ENCODE measurements at regions not wholly inside any gene's neighbourhood (a gene's known extent, or its start where the extent isn't known, plus 50 kb on each side); places are given as distances from the start of the nearest gene placed in this dataset.

DNA sequence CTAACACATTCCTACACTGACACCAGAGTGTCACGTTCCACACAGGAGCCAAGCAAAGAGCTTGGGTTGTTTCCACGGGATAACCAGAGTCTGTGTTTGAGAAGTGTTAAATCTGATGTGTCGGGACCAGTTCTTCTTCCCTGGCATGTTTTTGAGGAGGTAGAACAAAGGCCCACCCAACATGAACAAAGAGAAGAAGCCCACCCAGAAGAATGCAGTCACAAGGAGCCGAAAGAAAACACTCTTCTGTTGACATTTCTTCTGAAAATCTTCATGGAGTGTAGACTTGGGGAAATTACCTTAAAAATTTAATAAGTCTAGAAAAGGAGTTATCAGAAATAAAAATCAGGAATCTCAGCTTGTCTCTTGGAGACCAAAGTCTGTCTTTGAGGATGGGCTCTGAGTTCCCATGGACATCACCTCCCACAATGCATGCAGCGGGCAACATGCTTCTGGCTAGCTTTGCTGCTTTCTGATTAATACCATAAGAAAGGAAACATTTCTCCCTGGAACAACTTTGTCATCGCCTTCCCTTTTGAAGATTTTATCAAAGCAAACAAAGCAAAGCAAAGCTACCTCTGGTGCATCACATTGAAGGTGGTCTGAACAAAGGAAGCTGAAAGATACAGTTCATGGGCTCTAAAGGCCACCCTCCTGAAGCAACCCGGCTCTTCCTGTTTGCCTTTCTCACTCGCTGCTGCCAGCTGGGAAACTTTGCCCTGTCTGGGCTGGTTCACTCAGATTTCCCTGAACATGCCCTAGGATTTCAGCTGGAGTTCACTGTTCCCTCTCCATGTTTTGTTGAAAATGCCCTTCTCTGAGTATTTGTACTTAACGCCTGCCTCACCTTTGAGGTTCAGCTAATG lies 448.1 kb downstream of the KIF16B start:
- DNase-seq (ENCODE audit: low spot score, unreplicated experiment): no peak

DNA sequence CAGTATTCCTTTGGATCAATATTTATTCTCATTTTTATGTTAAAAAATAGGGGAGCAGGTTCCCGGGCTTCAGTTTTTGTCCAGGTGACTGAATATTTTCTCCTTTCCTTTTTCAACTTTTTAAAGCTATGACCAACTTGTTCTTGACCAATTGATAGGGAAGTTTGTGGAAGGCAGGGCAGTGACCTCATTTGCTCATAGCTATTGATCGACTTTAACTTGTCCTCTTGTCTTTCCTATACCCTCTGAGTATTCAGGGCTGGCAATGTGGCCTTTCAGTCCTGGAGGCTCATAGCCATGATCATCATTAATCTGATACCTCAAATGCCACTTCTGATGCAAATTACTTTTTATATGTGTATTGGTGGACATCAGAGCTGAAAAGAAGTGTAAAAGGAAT lies 448.8 kb downstream of the KIF16B start:
- no peak for DNase-seq (ENCODE audit: low spot score, unreplicated experiment)
- Mint-ChIP-seq H3K9me3 (ENCODE audit: low read depth) (peaks cover 3% of the 10 kb centered on the region), H3K36me3 (ENCODE audit: insufficient read depth) (no peaks in the 10 kb centered on the region), H3K4me1 (ENCODE audit: low read depth) (peaks cover 5% of the 10 kb centered on the region), H3K4me3 (ENCODE audit: low read depth) (no peak overlapping the region), H3K27me3 (peaks cover 4% of the 10 kb centered on the region), H3K27ac (no peak overlapping the region)
- TF ChIP-seq, protein P1, sequence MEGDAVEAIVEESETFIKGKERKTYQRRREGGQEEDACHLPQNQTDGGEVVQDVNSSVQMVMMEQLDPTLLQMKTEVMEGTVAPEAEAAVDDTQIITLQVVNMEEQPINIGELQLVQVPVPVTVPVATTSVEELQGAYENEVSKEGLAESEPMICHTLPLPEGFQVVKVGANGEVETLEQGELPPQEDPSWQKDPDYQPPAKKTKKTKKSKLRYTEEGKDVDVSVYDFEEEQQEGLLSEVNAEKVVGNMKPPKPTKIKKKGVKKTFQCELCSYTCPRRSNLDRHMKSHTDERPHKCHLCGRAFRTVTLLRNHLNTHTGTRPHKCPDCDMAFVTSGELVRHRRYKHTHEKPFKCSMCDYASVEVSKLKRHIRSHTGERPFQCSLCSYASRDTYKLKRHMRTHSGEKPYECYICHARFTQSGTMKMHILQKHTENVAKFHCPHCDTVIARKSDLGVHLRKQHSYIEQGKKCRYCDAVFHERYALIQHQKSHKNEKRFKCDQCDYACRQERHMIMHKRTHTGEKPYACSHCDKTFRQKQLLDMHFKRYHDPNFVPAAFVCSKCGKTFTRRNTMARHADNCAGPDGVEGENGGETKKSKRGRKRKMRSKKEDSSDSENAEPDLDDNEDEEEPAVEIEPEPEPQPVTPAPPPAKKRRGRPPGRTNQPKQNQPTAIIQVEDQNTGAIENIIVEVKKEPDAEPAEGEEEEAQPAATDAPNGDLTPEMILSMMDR (IDR thresholded peaks at IDR 0.05; ENCODE audit: unreplicated experiment): no peak

More for the DNA sequence above, 448.1 kb downstream of the KIF16B start:
- H3K27me3 Mint-ChIP-seq: peaks cover 4% of the 10 kb centered on the region
- H3K36me3 Mint-ChIP-seq (ENCODE audit: insufficient read depth): no peaks in the 10 kb centered on the region
- no peak overlapping the region for H3K4me3 Mint-ChIP-seq (ENCODE audit: low read depth)
- H3K9me3 Mint-ChIP-seq (ENCODE audit: low read depth): peaks cover 3% of the 10 kb centered on the region
- no peak overlapping the region for H3K27ac Mint-ChIP-seq
- TF ChIP-seq, protein P1 (IDR thresholded peaks at IDR 0.05; ENCODE audit: unreplicated experiment): no peak
- peaks cover 8% of the 10 kb centered on the region for H3K4me1 Mint-ChIP-seq (ENCODE audit: low read depth)

DNA sequence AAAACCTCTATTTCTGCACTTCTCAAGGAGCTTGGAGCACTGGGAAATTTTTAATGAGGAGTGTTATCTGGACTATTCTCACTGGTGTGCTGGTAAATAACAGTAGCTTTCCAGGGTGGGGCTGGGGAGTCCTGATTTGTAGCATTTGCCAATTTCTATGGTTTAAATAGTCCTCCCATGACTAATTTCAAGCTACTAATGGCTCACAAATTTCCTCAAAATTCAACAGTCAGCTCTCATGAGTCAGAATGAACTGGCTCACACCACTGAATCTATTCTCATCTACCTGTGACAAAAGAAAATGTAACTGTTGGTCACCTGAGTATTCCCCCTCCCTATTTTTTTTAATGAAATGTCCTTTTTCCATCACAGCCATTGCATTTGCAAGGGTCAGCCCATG lies 449.6 kb downstream of the KIF16B start:
- no peak for DNase-seq (ENCODE audit: low spot score, unreplicated experiment)
- no peaks in the 10 kb centered on the region for H3K36me3 Mint-ChIP-seq (ENCODE audit: insufficient read depth)
- peaks cover 4% of the 10 kb centered on the region for H3K27me3 Mint-ChIP-seq
- H3K4me3 Mint-ChIP-seq (ENCODE audit: low read depth): no peak overlapping the region
- peaks cover 1% of the 10 kb centered on the region for H3K9me3 Mint-ChIP-seq (ENCODE audit: low read depth)
- TF ChIP-seq, protein P1 (IDR thresholded peaks at IDR 0.05; ENCODE audit: unreplicated experiment): no peak
- peaks cover 5% of the 10 kb centered on the region for H3K4me1 Mint-ChIP-seq (ENCODE audit: low read depth)
- H3K27ac Mint-ChIP-seq: no peak overlapping the region

DNA sequence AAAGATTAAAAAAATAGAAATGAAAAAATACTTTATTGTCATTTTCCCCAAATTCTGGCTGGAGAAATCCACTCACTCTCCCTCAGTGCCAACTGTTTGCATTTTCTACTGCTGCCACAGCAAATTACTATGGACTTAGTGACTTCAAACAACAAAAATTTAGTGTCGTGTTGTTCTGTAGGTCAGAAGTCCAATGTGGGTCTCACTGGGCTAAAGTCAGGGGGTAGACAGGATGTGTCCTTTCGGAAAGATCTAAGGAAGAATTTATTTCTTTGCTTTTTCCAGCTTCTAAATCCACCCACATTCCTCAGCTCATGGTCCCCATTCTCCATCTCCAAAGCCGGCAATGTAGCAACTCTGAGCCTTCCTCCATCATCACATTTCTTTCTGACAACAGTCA lies 453.3 kb downstream of the KIF16B start:
- no peak overlapping the region for H3K4me3 Mint-ChIP-seq (ENCODE audit: low read depth)
- H3K27ac Mint-ChIP-seq: no peak overlapping the region
- no peaks in the 10 kb centered on the region for H3K4me1 Mint-ChIP-seq (ENCODE audit: low read depth)
- DNase-seq (ENCODE audit: low spot score, unreplicated experiment): no peak
- peaks cover 4% of the 10 kb centered on the region for H3K9me3 Mint-ChIP-seq (ENCODE audit: low read depth)
- H3K36me3 Mint-ChIP-seq (ENCODE audit: insufficient read depth): no peaks in the 10 kb centered on the region
- TF ChIP-seq, protein P1 (IDR thresholded peaks at IDR 0.05; ENCODE audit: unreplicated experiment): no peak
- peaks cover 4% of the 10 kb centered on the region for H3K27me3 Mint-ChIP-seq

DNA sequence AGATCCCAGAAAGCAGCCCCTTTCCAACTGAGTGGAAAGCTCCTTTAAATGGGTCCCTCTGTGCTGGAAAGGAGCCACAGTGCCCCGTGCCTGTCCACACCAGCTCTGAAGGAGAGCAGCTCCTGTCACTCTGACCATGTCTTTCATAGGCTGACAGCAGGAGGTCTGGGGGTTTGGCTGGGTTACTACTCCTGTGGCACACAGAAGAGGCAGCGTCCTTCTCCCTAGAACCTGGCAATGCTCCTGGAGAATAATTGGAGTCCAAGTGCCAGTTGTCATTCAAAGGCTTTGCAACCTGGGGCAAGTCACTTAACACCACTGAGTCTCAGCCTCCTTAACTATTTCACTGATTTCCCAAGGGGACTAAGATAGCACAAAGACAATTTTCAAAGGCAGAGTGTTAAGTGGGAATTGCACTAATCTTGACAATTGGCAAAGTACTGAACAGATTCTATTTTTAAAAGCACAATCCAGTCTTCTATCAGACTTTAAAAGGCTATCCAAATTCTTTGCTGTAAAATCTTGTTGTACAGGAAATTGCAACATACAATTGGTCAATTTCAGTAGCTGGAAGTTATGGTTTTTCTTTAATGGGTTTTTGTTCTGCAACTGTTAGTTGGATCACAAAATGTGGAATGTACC lies 457.2 kb downstream of the KIF16B start:
- DNase-seq (ENCODE audit: low spot score, unreplicated experiment): no peak
- no peaks in the 10 kb centered on the region for H3K36me3 Mint-ChIP-seq (ENCODE audit: insufficient read depth)
- TF ChIP-seq, protein P1 (IDR thresholded peaks at IDR 0.05; ENCODE audit: unreplicated experiment): no peak

More for the DNA sequence above, 457.2 kb downstream of the KIF16B start:
- H3K27ac Mint-ChIP-seq: no peak overlapping the region
- H3K4me1 Mint-ChIP-seq (ENCODE audit: low read depth): no peaks in the 10 kb centered on the region
- peaks cover 4% of the 10 kb centered on the region for H3K9me3 Mint-ChIP-seq (ENCODE audit: low read depth)
- H3K27me3 Mint-ChIP-seq: peaks cover 4% of the 10 kb centered on the region
- no peak overlapping the region for H3K4me3 Mint-ChIP-seq (ENCODE audit: low read depth)

Data from progenitor cell of endocrine pancreas (in vitro differentiated cells).